Type B pancreatic cell (in vitro differentiated cells): ENCODE measurements at regions not wholly inside any gene's neighbourhood (a gene's known extent, or its start where the extent isn't known, plus 50 kb on each side); places are given as distances from the start of the nearest gene placed in this dataset.

Experiments
- DNase-seq: peaks from one replicate; pipeline ENCODE4 v3.0.0; 2021; ENCODE audit warnings: mixed read lengths; ENCODE audit not compliant: unreplicated experiment; ENCODE audit errors: extremely low spot score
- H3K27ac Mint-ChIP-seq: 2 replicates; pipeline ENCODE4 v1.8.0; 2021; ENCODE audit warnings: mild to moderate bottlenecking, mixed read lengths
- H3K27me3 Mint-ChIP-seq: 2 replicates; pipeline ENCODE4 v1.8.0; 2021; ENCODE audit warnings: mixed read lengths
- H3K36me3 Mint-ChIP-seq: 2 replicates; pipeline ENCODE4 v1.8.0; 2021; ENCODE audit warnings: mixed read lengths
- H3K4me1 Mint-ChIP-seq: one replicate; pipeline ENCODE4 v1.8.0; 2021; ENCODE audit warnings: mixed read lengths; ENCODE audit not compliant: unreplicated experiment
- H3K4me3 Mint-ChIP-seq: 2 replicates; pipeline ENCODE4 v1.8.0; 2021; ENCODE audit warnings: mild to moderate bottlenecking, mixed read lengths
- H3K9me3 Mint-ChIP-seq: 2 replicates; pipeline ENCODE4 v1.8.0; 2021; ENCODE audit warnings: mixed read lengths
- TF ChIP-seq, protein P1 (sequence below): fragments of 200-600 bp; sonication (generic); conservative IDR thresholded peaks from 2 replicates; pipeline ENCODE4 v1.5.0; 2021; ENCODE audit warnings: antibody characterized with exemption, mild to moderate bottlenecking

- no peak for DNase-seq
- H3K4me3 Mint-ChIP-seq = no peak overlapping the region
- H3K4me1 Mint-ChIP-seq = peaks cover 5% of the 10 kb centered on the region
- H3K9me3 Mint-ChIP-seq = no peaks in the 10 kb centered on the region
- TF ChIP-seq, protein P1, sequence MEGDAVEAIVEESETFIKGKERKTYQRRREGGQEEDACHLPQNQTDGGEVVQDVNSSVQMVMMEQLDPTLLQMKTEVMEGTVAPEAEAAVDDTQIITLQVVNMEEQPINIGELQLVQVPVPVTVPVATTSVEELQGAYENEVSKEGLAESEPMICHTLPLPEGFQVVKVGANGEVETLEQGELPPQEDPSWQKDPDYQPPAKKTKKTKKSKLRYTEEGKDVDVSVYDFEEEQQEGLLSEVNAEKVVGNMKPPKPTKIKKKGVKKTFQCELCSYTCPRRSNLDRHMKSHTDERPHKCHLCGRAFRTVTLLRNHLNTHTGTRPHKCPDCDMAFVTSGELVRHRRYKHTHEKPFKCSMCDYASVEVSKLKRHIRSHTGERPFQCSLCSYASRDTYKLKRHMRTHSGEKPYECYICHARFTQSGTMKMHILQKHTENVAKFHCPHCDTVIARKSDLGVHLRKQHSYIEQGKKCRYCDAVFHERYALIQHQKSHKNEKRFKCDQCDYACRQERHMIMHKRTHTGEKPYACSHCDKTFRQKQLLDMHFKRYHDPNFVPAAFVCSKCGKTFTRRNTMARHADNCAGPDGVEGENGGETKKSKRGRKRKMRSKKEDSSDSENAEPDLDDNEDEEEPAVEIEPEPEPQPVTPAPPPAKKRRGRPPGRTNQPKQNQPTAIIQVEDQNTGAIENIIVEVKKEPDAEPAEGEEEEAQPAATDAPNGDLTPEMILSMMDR = no peak
- H3K36me3 Mint-ChIP-seq = no peaks in the 10 kb centered on the region
- H3K27me3 Mint-ChIP-seq = peaks cover 6% of the 10 kb centered on the region
- H3K27ac Mint-ChIP-seq = no peak overlapping the region
These were observed 142.4 kb upstream of the ZNF236 start for GRCh38 chr18:76679945-76680344.

DNA sequence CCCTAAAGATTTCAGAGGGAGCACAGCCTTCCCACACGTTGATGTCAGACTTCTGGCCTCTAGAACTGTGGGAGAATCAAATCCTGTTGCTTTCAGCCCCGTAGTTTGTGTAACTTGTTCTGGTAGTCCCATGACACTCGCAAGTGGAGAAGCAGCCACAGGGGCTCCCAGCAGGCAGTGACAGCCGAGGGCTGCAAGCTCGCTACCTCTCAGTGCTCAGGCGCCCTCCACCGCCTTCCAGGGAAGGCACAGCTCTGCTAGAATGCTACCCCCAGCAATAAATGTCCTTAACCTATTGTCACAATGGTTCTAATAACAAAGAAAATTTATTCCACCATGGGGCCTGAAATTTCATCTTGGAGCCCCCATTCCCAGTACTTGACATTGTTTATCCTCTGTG lies 143.1 kb upstream of the ZNF236 start:
- Mint-ChIP-seq H3K36me3 (no peaks in the 10 kb centered on the region), H3K9me3 (no peaks in the 10 kb centered on the region), H3K27ac (no peak overlapping the region), H3K4me1 (peaks cover 7% of the 10 kb centered on the region), H3K4me3 (no peak overlapping the region), H3K27me3 (peaks cover 3% of the 10 kb centered on the region)
- DNase-seq = no peak
- TF ChIP-seq, protein P1 = peak; percentile 28

DNA sequence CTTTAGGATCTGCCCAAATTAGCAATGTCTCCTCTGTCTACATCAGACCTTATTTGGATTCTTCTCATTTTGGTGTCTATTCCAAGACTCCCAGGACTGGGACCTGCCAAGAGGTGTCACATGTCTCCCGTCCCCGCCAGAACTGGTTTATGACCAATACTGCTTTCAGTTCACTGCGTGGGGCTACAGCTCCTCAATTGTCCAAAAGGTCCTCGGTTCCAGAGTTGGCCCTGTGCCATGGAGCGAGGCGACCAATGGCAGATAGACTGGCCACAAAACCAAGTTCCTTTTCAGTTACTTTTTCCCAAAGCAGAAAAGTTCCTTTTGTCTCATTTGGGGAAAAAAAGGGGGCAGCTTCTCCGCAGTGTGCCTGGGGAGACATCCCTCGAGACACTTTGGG lies 144.1 kb upstream of the ZNF236 start:
- Mint-ChIP-seq H3K4me1 (peaks cover 10% of the 10 kb centered on the region), H3K27ac (no peak overlapping the region)

DNA sequence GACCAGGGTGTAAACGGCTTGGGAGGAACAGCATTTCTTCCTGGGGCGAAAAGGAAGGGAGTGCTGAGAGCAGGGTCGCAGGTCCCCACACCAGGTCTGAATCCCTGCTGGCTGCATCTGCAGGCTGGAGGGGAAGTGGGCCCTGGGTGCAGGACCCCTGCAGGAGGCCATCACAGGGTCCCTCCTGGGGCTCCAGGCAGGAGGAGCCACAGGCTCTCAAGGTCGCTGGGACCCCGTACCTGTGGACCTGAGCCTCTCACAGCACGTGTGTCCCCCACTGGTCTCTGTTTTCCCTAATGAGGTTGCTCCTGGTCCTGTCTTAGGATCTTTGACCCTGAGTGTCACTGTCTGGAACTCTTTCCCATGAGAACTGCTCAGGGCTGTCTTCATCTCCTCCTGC lies 147.8 kb upstream of the ZNF236 start:
- H3K27ac Mint-ChIP-seq = no peak overlapping the region
- H3K27me3 Mint-ChIP-seq = peaks cover 3% of the 10 kb centered on the region
- TF ChIP-seq, protein P1 = no peak

More for the DNA sequence above, 144.1 kb upstream of the ZNF236 start:
- Mint-ChIP-seq H3K9me3 (no peaks in the 10 kb centered on the region), H3K36me3 (no peaks in the 10 kb centered on the region), H3K4me3 (no peak overlapping the region), H3K27me3 (peaks cover 3% of the 10 kb centered on the region)
- DNase-seq = no peak
- TF ChIP-seq, protein P1 = no peak

DNA sequence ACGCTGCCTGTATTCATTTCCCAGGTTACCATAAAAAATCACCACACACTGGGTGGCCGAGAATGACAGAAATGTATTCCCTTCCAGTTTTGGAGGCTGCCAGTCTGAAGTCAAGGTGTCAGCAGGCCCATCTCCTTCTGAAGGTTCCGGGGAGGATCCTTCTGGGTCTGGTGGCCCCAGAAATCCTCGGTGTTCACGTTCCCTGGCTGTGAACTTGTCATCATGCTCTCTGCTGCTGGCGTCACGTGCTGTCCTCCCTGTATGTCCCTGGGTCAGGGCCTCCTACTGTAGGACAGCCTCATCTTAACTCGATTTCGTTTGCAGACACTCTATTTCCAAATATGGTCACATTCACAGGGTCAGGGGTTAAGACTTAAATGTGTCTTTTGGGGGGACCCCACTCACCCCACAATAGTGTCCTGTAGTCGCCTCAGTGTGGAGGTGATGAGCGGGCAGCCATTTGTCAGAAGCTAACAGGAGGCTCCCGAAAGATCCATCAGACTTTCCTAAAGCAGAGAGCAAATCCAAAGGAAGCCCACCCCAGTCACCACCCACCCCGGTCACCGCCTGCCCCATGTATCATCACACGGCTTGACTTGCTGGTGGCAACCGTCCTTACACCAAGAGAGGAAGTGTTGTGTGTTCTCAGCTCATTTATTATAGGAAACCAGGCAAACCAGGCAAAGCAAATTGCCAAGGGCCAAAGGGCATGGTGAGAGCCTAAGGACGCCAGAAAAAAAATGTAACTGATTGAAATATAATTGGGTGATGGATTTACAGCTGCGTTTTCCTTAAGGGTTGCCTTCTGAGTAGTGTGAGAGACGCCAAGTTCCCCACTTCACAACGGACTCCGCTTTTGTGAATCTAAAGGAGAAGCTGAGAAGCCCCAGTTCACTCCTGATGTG lies 148.8 kb upstream of the ZNF236 start:
- Mint-ChIP-seq H3K27ac (no peak overlapping the region), H3K9me3 (no peaks in the 10 kb centered on the region), H3K4me3 (no peak overlapping the region), H3K27me3 (peaks cover 3% of the 10 kb centered on the region), H3K4me1 (peaks cover 4% of the 10 kb centered on the region), H3K36me3 (no peaks in the 10 kb centered on the region)
- TF ChIP-seq, protein P1 = no peak
- DNase-seq = no peak

More for the DNA sequence above, 147.8 kb upstream of the ZNF236 start:
- Mint-ChIP-seq H3K4me3 (no peak overlapping the region), H3K9me3 (no peaks in the 10 kb centered on the region), H3K36me3 (no peaks in the 10 kb centered on the region), H3K4me1 (peaks cover 4% of the 10 kb centered on the region)
- no peak for DNase-seq
